ENCODE measurements at regions not wholly inside any gene's neighbourhood (a gene's known extent, or its start where the extent isn't known, plus 50 kb on each side); places are given as distances from the start of the nearest gene placed in this dataset.

DNA sequence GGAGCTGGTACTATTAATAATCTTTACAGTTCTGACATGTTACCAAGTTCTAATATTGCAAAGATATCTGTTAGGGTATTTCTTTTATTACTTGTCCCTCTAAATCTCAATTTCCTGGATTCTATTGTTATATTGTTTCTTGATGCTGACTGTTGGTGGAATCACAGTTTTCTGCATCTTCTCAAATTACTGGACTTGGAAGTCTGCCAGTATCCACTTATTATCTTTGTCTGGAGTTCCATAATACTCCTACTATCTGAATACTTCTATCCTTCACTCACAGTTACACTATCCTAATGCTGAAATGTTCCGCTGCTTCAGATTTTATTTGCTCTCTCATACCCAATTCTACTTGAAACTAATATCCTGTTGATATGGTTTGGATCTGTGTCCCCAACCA is 1985.7 kb upstream of the PRR20A start:
- H3K27ac Mint-ChIP-seq, result no peak overlapping the region
- H3K4me3 Mint-ChIP-seq, result no peak overlapping the region
- ATAC-seq (no peak), DNase-seq (ENCODE audit: low spot score) (no peak)
- no peaks in the 10 kb centered on the region for H3K27me3 Mint-ChIP-seq (ENCODE audit: low read depth)
- peaks cover 31% of the 10 kb centered on the region for H3K36me3 Mint-ChIP-seq
- peaks cover 32% of the 10 kb centered on the region for H3K9me3 Mint-ChIP-seq
- POLR2A ChIA-PET, result no interaction called here
- H3K4me1 Mint-ChIP-seq, result peaks cover 4% of the 10 kb centered on the region
- CTCF ChIA-PET, result no interaction called here
- TF ChIP-seq TEAD4 (CRISPR knock-in tag; IDR thresholded peaks at IDR 0.05) (no peak), NFATC4 (CRISPR knock-in tag; IDR thresholded peaks at IDR 0.05) (no peak), ESRRA (CRISPR knock-in tag; IDR thresholded peaks at IDR 0.05; ENCODE audit: borderline replicate concordance) (no peak), EMX1 (CRISPR knock-in tag; IDR thresholded peaks at IDR 0.05) (no peak), CREM (CRISPR knock-in tag; IDR thresholded peaks at IDR 0.05) (no peak), FOXK1 (CRISPR knock-in tag; IDR thresholded peaks at IDR 0.05) (no peak), GTF2I (CRISPR knock-in tag; conservative IDR thresholded peaks at IDR 0.05) (no peak), TEAD1 (CRISPR knock-in tag; IDR thresholded peaks at IDR 0.05) (no peak)
- TF ChIP-seq, protein P1, sequence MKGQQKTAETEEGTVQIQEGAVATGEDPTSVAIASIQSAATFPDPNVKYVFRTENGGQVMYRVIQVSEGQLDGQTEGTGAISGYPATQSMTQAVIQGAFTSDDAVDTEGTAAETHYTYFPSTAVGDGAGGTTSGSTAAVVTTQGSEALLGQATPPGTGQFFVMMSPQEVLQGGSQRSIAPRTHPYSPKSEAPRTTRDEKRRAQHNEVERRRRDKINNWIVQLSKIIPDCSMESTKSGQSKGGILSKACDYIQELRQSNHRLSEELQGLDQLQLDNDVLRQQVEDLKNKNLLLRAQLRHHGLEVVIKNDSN (CRISPR knock-in tag; IDR thresholded peaks at IDR 0.05), result no peak

DNA sequence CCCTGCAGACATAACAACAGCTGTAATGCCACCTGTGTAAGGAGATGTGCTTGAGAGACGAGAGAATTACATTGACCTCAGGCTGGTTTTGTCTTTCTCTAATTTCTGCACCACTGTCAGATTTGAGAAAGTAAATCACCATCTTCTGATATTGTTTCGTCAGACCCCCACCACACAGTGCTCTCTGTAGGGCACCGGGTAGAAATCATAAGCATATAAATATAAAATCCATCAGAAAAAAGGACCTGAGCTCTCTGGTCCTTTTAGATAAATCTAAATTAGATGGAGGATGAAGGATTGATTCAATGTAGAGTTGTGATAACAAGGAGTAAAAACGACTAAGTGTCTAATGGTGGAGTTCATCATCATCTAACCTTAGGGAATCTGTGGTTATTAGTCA is 1981.0 kb upstream of the PRR20A start:
- DNase-seq (ENCODE audit: low spot score), result no peak
- ChIA-PET CTCF (no interaction called here), POLR2A (no interaction called here)
- ATAC-seq, result no peak
- TF ChIP-seq KAT7 (CRISPR knock-in tag; IDR thresholded peaks at IDR 0.05; ENCODE audit: borderline replicate concordance), result no peak
- no peak for TF ChIP-seq CBFB (CRISPR knock-in tag; IDR thresholded peaks at IDR 0.05; ENCODE audit: low read depth)
- no peak for TF ChIP-seq HMGA2 (CRISPR knock-in tag; IDR thresholded peaks at IDR 0.05)
- TF ChIP-seq TCF7 (CRISPR knock-in tag; IDR thresholded peaks at IDR 0.05; ENCODE audit: low read depth), result no peak
- TF ChIP-seq, protein P2, sequence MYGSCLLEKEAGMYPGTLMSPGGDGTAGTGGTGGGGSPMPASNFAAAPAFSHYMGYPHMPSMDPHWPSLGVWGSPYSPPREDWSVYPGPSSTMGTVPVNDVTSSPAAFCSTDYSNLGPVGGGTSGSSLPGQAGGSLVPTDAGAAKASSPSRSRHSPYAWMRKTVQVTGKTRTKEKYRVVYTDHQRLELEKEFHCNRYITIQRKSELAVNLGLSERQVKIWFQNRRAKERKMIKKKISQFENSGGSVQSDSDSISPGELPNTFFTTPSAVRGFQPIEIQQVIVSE (CRISPR knock-in tag; IDR thresholded peaks at IDR 0.05; ENCODE audit: borderline replicate concordance), result no peak
- no peak for TF ChIP-seq IRF2 (CRISPR knock-in tag; IDR thresholded peaks at IDR 0.05; ENCODE audit: borderline replicate concordance, low read depth)
- TF ChIP-seq ZBTB21 (CRISPR knock-in tag; IDR thresholded peaks at IDR 0.05; ENCODE audit: borderline replicate concordance), result no peak
- TF ChIP-seq SOX15 (CRISPR knock-in tag; IDR thresholded peaks at IDR 0.05), result no peak
- no peak for TF ChIP-seq FOXK1 (CRISPR knock-in tag; IDR thresholded peaks at IDR 0.05)
- no peak for TF ChIP-seq ELF4 (CRISPR knock-in tag; IDR thresholded peaks at IDR 0.05; ENCODE audit: low read depth)
- no peak for TF ChIP-seq SMAD4 (CRISPR knock-in tag; IDR thresholded peaks at IDR 0.05)
- no peak for TF ChIP-seq ZNF138 (CRISPR knock-in tag; conservative IDR thresholded peaks at IDR 0.05)
- TF ChIP-seq GRHL2 (CRISPR knock-in tag; IDR thresholded peaks at IDR 0.05; ENCODE audit: insufficient replicate concordance, severe bottlenecking), result no peak
- TF ChIP-seq CREB1 (CRISPR knock-in tag; IDR thresholded peaks at IDR 0.05), result no peak
- TF ChIP-seq, protein P3, sequence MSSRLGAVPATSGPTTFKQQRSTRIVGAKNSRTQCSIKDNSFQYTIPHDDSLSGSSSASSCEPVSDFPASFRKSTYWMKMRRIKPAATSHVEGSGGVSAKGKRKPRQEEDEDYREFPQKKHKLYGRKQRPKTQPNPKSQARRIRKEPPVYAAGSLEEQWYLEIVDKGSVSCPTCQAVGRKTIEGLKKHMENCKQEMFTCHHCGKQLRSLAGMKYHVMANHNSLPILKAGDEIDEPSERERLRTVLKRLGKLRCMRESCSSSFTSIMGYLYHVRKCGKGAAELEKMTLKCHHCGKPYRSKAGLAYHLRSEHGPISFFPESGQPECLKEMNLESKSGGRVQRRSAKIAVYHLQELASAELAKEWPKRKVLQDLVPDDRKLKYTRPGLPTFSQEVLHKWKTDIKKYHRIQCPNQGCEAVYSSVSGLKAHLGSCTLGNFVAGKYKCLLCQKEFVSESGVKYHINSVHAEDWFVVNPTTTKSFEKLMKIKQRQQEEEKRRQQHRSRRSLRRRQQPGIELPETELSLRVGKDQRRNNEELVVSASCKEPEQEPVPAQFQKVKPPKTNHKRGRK (CRISPR knock-in tag; IDR thresholded peaks at IDR 0.05; ENCODE audit: borderline replicate concordance), result no peak
- TF ChIP-seq, protein P4, sequence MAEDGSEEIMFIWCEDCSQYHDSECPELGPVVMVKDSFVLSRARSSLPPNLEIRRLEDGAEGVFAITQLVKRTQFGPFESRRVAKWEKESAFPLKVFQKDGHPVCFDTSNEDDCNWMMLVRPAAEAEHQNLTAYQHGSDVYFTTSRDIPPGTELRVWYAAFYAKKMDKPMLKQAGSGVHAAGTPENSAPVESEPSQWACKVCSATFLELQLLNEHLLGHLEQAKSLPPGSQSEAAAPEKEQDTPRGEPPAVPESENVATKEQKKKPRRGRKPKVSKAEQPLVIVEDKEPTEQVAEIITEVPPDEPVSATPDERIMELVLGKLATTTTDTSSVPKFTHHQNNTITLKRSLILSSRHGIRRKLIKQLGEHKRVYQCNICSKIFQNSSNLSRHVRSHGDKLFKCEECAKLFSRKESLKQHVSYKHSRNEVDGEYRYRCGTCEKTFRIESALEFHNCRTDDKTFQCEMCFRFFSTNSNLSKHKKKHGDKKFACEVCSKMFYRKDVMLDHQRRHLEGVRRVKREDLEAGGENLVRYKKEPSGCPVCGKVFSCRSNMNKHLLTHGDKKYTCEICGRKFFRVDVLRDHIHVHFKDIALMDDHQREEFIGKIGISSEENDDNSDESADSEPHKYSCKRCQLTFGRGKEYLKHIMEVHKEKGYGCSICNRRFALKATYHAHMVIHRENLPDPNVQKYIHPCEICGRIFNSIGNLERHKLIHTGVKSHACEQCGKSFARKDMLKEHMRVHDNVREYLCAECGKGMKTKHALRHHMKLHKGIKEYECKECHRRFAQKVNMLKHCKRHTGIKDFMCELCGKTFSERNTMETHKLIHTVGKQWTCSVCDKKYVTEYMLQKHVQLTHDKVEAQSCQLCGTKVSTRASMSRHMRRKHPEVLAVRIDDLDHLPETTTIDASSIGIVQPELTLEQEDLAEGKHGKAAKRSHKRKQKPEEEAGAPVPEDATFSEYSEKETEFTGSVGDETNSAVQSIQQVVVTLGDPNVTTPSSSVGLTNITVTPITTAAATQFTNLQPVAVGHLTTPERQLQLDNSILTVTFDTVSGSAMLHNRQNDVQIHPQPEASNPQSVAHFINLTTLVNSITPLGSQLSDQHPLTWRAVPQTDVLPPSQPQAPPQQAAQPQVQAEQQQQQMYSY (CRISPR knock-in tag; IDR thresholded peaks at IDR 0.05), result no peak
- Mint-ChIP-seq H3K27me3 (ENCODE audit: low read depth) (no peaks in the 10 kb centered on the region), H3K9me3 (peaks cover 33% of the 10 kb centered on the region), H3K27ac (no peak overlapping the region), H3K36me3 (peaks cover 34% of the 10 kb centered on the region), H3K4me3 (no peak overlapping the region), H3K4me1 (peaks cover 10% of the 10 kb centered on the region)
